SK-N-SH (cell line): ENCODE measurements at regions not wholly inside any gene's neighbourhood (a gene's known extent, or its start where the extent isn't known, plus 50 kb on each side); places are given as distances from the start of the nearest gene placed in this dataset.
"Not testable (repeated sequence)": the region's sequence is repeated elsewhere in the genome, so short reads cannot be mapped to it uniquely, and the experiment has no call there.

ENCODE experiments used
- CTCF ChIA-PET: fragments of 300-600, 350-600 bp; formaldehyde crosslinking; extraction: SDS; loops from one replicate; lab custom pipeline; 2021; lab: Yijun Ruan, JAX
- POLR2A ChIA-PET: fragments of 350-600 bp; sonication (Branson Sonifier 250); formaldehyde crosslinking; extraction: SDS; loops from one replicate; lab custom pipeline; 2020; ENCODE audit warnings: antibody characterized with exemption, inconsistent platforms; lab: Yijun Ruan, JAX
- DNase-seq: peaks from one replicate; pipeline ENCODE4 v3.0.0; 2012
- H2AFZ ChIP-seq: fragments of 200-600 bp; sonication (generic); 2 replicates; pipeline ENCODE4 v1.8.1; 2016; ENCODE audit warnings: antibody characterized with exemption, mild to moderate bottlenecking, low read depth
- H3F3A ChIP-seq: fragments of 200-600 bp; sonication (generic); replicated peaks from 2 replicates; pipeline ENCODE3; 2016; ENCODE audit warnings: antibody characterized with exemption, mild to moderate bottlenecking; ENCODE audit not compliant: insufficient read depth
- H3K27ac ChIP-seq, 2 experiments: fragments of 200-500 bp in 1 of 2; fragments of 200-600 bp in 1 of 2; sonication (Bioruptor generic) in 1 of 2; sonication (generic), shearing (Covaris generic) in 1 of 2; 2 replicates each; pipeline versions ENCODE4 v1.5.1 to v1.6.1; 2014 to 2016; ENCODE audit warnings: low read depth in 2 of 2, inconsistent platforms in 1 of 2, low read length in 1 of 2, mild to moderate bottlenecking in 1 of 2, mixed read lengths in 1 of 2
- H3K27me3 ChIP-seq: fragments of 200-600 bp; sonication (generic), shearing (Covaris generic); 2 replicates; pipeline ENCODE4 v1.6.1; 2016; ENCODE audit warnings: mixed run types; ENCODE audit not compliant: insufficient read depth
- H3K36me3 ChIP-seq, 2 experiments: fragments of 200-500 bp in 1 of 2; fragments of 200-600 bp in 1 of 2; sonication (Bioruptor generic) in 1 of 2; sonication (generic) in 1 of 2; replicated peaks in 1 of 2; 2 replicates each; pipeline versions ENCODE3 to v1.5.1; 2014 to 2016; ENCODE audit warnings: low read length in 1 of 2, mild to moderate bottlenecking in 1 of 2; ENCODE audit not compliant: insufficient read depth in 2 of 2, control insufficient read depth in 1 of 2
- H3K4me1 ChIP-seq, 2 experiments: fragments of 200-500 bp in 1 of 2; fragments of 200-600 bp in 1 of 2; sonication (Bioruptor generic) in 1 of 2; sonication (generic), shearing (Covaris generic) in 1 of 2; 2 replicates each; pipeline versions ENCODE4 v1.5.1 to v1.6.1; 2014 to 2016; ENCODE audit warnings: low read depth in 1 of 2, low read length in 1 of 2, mixed run types in 1 of 2; ENCODE audit not compliant: insufficient read depth in 2 of 2, control insufficient read depth in 1 of 2
- H3K4me2 ChIP-seq: fragments of 200-600 bp; sonication (generic), shearing (Covaris generic); 2 replicates; pipeline ENCODE4 v1.6.1; 2017; ENCODE audit warnings: mixed run types
- H3K4me3 ChIP-seq, 2 experiments: fragments of 200-500 bp in 1 of 2; fragments of 200-600 bp in 1 of 2; sonication (Bioruptor generic) in 1 of 2; sonication (generic), shearing (Covaris generic) in 1 of 2; 2 replicates each; pipeline versions ENCODE4 v1.5.1 to v1.8.1; 2014 to 2016; ENCODE audit warnings: low read depth in 2 of 2, inconsistent platforms in 1 of 2, low read length in 1 of 2, mild to moderate bottlenecking in 1 of 2, mixed read lengths in 1 of 2, moderate library complexity in 1 of 2
- H3K79me2 ChIP-seq: fragments of 200-600 bp; sonication (generic); 2 replicates; pipeline ENCODE4 v1.8.1; 2017; ENCODE audit warnings: mild to moderate bottlenecking; ENCODE audit not compliant: insufficient read depth
- H3K9ac ChIP-seq: fragments of 200-600 bp; sonication (generic); 2 replicates; pipeline ENCODE4 v1.6.1; 2017; ENCODE audit warnings: mixed run types
- H3K9me2 ChIP-seq: fragments of 200-600 bp; sonication (generic); 2 replicates; pipeline ENCODE4 v1.6.1; 2017; ENCODE audit warnings: mixed run types
- H3K9me3 ChIP-seq: fragments of 200-600 bp; sonication (generic); 2 replicates; pipeline ENCODE4 v1.6.1; 2017; ENCODE audit warnings: mixed run types, mild to moderate bottlenecking, moderate library complexity
- H4K20me1 ChIP-seq: fragments of 200-600 bp; sonication (generic); 2 replicates; pipeline ENCODE4 v1.6.1; 2017; ENCODE audit warnings: mild to moderate bottlenecking, mixed run types; ENCODE audit not compliant: insufficient read depth
- CHD2 ChIP-seq: fragments of 150-350 bp; IDR thresholded peaks from 2 replicates; pipeline ENCODE4 v1.6.1; 2018; ENCODE audit warnings: low read length; ENCODE audit not compliant: partially characterized antibody
- ELF1 ChIP-seq: IDR thresholded peaks from 2 replicates; pipeline ENCODE4 v1.4.0; 2012
- EP300 ChIP-seq, 2 experiments: IDR thresholded peaks; 2 replicates each; pipeline versions ENCODE4 v1.4.0 to v1.6.1; 2012; ENCODE audit warnings: borderline replicate concordance in 1 of 2, low read depth in 1 of 2, low read length in 1 of 2
- EZH2phosphoT487 ChIP-seq: fragments of 200-600 bp; sonication (generic); IDR thresholded peaks from 2 replicates; pipeline ENCODE4 v1.6.1; 2017; ENCODE audit warnings: low read depth, mixed run types, mild to moderate bottlenecking, antibody characterized with exemption, moderate library complexity, borderline replicate concordance
- GABPA ChIP-seq: IDR thresholded peaks from 2 replicates; pipeline ENCODE4 v1.4.0; 2012; ENCODE audit warnings: low read depth, mild to moderate bottlenecking
- MXI1 ChIP-seq: IDR thresholded peaks from 2 replicates; pipeline ENCODE4 v1.6.1; 2012; ENCODE audit warnings: mild to moderate bottlenecking, low read depth, low read length, improper control_type of control experiment
- NRF1 ChIP-seq: IDR thresholded peaks from 2 replicates; pipeline ENCODE4 v1.6.1; 2012; ENCODE audit warnings: low read depth, mild to moderate bottlenecking, low read length
- RAD21 ChIP-seq: IDR thresholded peaks from 2 replicates; pipeline ENCODE4 v1.6.1; 2012; ENCODE audit warnings: mild to moderate bottlenecking, low read length
- SIN3A ChIP-seq: IDR thresholded peaks from 2 replicates; pipeline ENCODE4 v1.6.1; 2012; ENCODE audit warnings: low read depth, mild to moderate bottlenecking, low read length, moderate library complexity, borderline replicate concordance
- TAF1 ChIP-seq: IDR thresholded peaks from 2 replicates; pipeline ENCODE4 v1.6.1; 2012; ENCODE audit warnings: low read depth, mild to moderate bottlenecking, low read length, moderate library complexity, borderline replicate concordance
- TEAD4 ChIP-seq: IDR thresholded peaks from 2 replicates; pipeline ENCODE4 v1.4.0; 2012; ENCODE audit warnings: mild to moderate bottlenecking, borderline replicate concordance; ENCODE audit not compliant: insufficient read depth
- WGBS: methylation state at CpG from one replicate; pipeline ENCODE4 v1.1.6; 2017; ENCODE audit warnings: low lambda C conversion rate; 5-methylcytosine and 5-hydroxymethylcytosine counted together
- TF ChIP-seq, protein P1 (sequence below): IDR thresholded peaks from 2 replicates; pipeline ENCODE4 v1.6.1; 2012; ENCODE audit warnings: mild to moderate bottlenecking, low read depth, low read length, moderate library complexity

DNA sequence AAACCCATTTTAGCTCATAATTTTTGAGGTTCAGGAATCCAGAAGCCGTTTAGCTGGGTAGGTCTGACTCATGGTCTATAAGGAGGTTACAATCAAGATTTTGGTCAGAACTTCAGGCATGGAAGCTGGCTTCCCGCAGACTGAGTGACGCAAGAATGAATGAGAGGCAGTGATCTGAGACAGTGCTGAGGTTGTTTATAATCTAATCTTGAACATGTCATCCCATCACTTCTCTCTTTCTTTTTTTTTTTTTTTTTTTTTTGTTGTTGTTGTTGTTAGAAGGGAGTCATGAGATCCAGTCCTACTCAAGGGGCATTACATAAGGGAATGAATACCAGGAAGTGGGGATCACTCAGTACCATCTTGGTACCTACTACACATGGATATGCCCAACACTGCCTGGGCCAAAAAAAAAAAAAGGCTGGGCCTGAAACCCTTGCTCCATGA, 217.4 kb downstream of the DLEU7 start (continued):
- TF ChIP-seq, protein P1, sequence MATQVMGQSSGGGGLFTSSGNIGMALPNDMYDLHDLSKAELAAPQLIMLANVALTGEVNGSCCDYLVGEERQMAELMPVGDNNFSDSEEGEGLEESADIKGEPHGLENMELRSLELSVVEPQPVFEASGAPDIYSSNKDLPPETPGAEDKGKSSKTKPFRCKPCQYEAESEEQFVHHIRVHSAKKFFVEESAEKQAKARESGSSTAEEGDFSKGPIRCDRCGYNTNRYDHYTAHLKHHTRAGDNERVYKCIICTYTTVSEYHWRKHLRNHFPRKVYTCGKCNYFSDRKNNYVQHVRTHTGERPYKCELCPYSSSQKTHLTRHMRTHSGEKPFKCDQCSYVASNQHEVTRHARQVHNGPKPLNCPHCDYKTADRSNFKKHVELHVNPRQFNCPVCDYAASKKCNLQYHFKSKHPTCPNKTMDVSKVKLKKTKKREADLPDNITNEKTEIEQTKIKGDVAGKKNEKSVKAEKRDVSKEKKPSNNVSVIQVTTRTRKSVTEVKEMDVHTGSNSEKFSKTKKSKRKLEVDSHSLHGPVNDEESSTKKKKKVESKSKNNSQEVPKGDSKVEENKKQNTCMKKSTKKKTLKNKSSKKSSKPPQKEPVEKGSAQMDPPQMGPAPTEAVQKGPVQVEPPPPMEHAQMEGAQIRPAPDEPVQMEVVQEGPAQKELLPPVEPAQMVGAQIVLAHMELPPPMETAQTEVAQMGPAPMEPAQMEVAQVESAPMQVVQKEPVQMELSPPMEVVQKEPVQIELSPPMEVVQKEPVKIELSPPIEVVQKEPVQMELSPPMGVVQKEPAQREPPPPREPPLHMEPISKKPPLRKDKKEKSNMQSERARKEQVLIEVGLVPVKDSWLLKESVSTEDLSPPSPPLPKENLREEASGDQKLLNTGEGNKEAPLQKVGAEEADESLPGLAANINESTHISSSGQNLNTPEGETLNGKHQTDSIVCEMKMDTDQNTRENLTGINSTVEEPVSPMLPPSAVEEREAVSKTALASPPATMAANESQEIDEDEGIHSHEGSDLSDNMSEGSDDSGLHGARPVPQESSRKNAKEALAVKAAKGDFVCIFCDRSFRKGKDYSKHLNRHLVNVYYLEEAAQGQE = no peak

DNA sequence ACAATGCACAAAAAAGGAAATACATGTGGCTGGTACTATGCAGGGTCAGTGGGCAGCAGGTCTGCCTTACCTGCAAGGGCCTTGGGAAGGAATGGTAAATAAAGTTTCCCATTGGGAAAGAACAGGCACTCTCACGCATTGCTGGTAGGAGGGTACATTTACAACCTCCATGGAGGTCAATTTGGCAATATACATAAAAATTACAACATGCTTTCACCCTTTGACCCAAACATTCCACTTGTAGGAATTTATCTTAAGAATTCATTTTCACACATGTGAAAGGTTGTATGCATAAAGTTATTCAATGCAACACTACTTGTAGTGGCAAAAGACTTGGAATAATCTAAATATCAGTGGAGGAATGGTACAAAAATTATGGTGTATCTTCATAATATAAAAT, 216.4 kb downstream of the DLEU7 start:
- POLR2A ChIA-PET = no interaction called here

DNA sequence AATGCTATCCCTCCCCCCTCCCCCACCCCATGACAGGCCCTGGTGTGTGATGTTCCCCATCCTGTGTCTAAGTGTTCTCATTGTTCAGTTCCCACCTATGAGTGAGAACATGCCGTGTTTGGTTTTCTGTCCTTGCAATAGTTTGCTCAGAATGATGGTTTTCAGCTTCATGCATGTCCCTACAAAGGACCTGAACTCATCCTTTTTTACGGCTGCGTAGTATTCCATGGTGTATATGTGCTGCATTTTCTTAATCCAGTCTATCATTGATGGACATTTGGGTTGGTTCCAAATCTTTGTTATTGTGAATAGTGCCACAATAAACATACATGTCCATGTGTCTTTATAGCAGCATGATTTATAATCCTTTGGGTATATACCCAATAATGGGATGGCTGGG, 215.0 kb downstream of the DLEU7 start:
- H4K20me1 ChIP-seq, H3K4me1 ChIP-seq, CTCF ChIA-PET, H2AFZ ChIP-seq, H3K27me3 ChIP-seq, H3K9ac ChIP-seq, H3K9me2 ChIP-seq, DNase-seq, H3K27ac ChIP-seq, H3K4me3 ChIP-seq, POLR2A ChIA-PET, H3K79me2 ChIP-seq, H3K4me2 ChIP-seq, H3F3A ChIP-seq, H3K9me3 ChIP-seq, H3K36me3 ChIP-seq: not testable (repeated sequence)
- WGBS = 75% methylated on average over 3 of the region's 3 CpGs

More for the DNA sequence above, 216.4 kb downstream of the DLEU7 start:
- no peaks in the 10 kb centered on the region for H3K9me3 ChIP-seq
- CTCF ChIA-PET = no interaction called here
- no peaks in the 10 kb centered on the region for H4K20me1 ChIP-seq
- H3K4me1 ChIP-seq = no peaks in the 10 kb centered on the region; a peak in 1 of 4 replicates
- no peak overlapping the region for H3K27ac ChIP-seq
- H3K27me3 ChIP-seq = no peaks in the 10 kb centered on the region
- no peak for DNase-seq
- no peak overlapping the region for H2AFZ ChIP-seq
- no peaks in the 10 kb centered on the region for H3K9me2 ChIP-seq
- H3K4me2 ChIP-seq = no peak overlapping the region
- WGBS = 82% methylated on average over 1 of the region's 1 CpG
- H3K4me3 ChIP-seq = no peak overlapping the region
- H3K36me3 ChIP-seq = no peaks in the 10 kb centered on the region
- no peaks in the 10 kb centered on the region for H3K79me2 ChIP-seq
- H3K9ac ChIP-seq = no peak overlapping the region
- no peaks in the 10 kb centered on the region for H3F3A ChIP-seq
- no peak for TF ChIP-seq SIN3A
- TF ChIP-seq EZH2phosphoT487 = no peak
- no peak for TF ChIP-seq GABPA
- no peak for TF ChIP-seq RAD21
- TF ChIP-seq MXI1 = no peak
- TF ChIP-seq NRF1 = no peak
- no peak for TF ChIP-seq ELF1
- TF ChIP-seq EP300 (IDR thresholded peaks at IDR 0.05; ENCODE audit: borderline replicate concordance in 1 of 2, low read depth in 1 of 2, low read length in 1 of 2) = no peak
- no peak for TF ChIP-seq CHD2
- no peak for TF ChIP-seq TAF1
- no peak for TF ChIP-seq TEAD4
